ENCODE measurements at regions not wholly inside any gene's neighbourhood (a gene's known extent, or its start where the extent isn't known, plus 50 kb on each side); places are given as distances from the start of the nearest gene placed in this dataset.

DNA sequence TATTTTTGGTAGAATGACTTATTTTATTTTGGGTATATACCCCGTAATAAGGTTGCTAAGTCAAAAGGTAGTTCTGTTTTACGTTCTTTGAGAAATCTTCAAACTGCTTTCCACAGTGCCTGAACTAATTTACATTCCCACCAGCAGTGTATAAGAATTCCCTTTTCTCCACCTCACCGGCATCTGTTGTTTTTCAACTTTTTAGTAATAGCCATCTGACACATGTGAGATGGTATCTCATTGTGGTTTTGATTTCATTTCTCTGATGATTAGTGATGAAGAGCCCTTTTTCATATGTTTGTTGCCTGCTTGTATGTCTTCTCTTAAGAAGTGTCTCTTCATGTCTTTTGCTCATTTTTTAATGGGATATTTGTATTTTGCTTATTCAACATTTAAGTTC lies 215.2 kb upstream of the TFPI start:
- intact Hi-C loops (cut with micrococcal nuclease; ENCODE audit: unreplicated experiment), result no loop called here
- Histone ChIP-seq H3K9me3 (ENCODE audit: low read length) (no peaks in the 10 kb centered on the region), H3K4me1 (ENCODE audit: insufficient read depth, low read length, poor library complexity, severe bottlenecking) (no peaks in the 10 kb centered on the region), H3K36me3 (ENCODE audit: insufficient read depth, low read length) (no peaks in the 10 kb centered on the region), H3K9me2 (ENCODE audit: insufficient read depth, low read length) (no peaks in the 10 kb centered on the region), H4K20me1 (ENCODE audit: insufficient read depth, low read length) (no peaks in the 10 kb centered on the region), H3K79me2 (ENCODE audit: insufficient read depth, low read depth, low read length) (no peaks in the 10 kb centered on the region), H2AFZ (ENCODE audit: low read length) (no peak overlapping the region), H3K27ac (ENCODE audit: low read depth, low read length, poor library complexity, severe bottlenecking) (no peak overlapping the region), H3K4me3 (ENCODE audit: low read depth, low read length, poor library complexity, severe bottlenecking) (no peak overlapping the region), H3K4me2 (ENCODE audit: low read length) (no peak overlapping the region)
- DNase-seq (ENCODE audit: low spot score), result no peak
- TF ChIP-seq EZH2phosphoT487 (IDR thresholded peaks at IDR 0.05; ENCODE audit: borderline replicate concordance, low read depth, low read length), result no peak
- TF ChIP-seq, protein P1, sequence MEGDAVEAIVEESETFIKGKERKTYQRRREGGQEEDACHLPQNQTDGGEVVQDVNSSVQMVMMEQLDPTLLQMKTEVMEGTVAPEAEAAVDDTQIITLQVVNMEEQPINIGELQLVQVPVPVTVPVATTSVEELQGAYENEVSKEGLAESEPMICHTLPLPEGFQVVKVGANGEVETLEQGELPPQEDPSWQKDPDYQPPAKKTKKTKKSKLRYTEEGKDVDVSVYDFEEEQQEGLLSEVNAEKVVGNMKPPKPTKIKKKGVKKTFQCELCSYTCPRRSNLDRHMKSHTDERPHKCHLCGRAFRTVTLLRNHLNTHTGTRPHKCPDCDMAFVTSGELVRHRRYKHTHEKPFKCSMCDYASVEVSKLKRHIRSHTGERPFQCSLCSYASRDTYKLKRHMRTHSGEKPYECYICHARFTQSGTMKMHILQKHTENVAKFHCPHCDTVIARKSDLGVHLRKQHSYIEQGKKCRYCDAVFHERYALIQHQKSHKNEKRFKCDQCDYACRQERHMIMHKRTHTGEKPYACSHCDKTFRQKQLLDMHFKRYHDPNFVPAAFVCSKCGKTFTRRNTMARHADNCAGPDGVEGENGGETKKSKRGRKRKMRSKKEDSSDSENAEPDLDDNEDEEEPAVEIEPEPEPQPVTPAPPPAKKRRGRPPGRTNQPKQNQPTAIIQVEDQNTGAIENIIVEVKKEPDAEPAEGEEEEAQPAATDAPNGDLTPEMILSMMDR (conservative IDR thresholded peaks at IDR 0.05; ENCODE audit: low read length), result no peak
- POLR2A ChIA-PET, result no interaction called here
- no TSS peak for BruUV-seq (replicated peaks)
- CTCF ChIA-PET (ENCODE audit: unreplicated experiment), result no interaction called here

DNA sequence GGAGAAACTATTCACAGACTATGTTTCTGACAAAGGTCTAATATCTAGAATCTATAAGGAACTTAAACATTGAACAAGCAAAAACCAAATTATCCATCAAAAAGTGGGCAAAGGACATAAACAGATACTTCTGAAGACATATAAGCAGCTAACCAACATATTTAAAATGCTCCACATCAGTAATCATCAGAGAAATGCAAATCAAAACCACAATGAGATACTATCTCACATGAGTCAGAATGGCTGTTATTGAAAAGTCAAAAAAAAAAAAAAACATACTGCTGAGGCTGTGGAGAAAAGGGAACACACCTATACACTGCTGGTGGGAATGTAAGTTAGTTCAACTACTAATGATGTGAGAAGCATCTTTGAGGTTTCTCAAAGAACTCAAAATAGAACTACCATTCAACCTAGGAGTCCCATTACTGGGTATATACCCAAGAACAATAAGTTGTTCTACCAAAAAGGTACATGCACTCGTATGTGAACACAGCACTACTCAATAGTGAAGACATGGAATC lies 220.4 kb upstream of the TFPI start:
- H3K4me1 ChIP-seq (ENCODE audit: insufficient read depth, low read length, poor library complexity, severe bottlenecking), result no peaks in the 10 kb centered on the region
- no peaks in the 10 kb centered on the region for H3K79me2 ChIP-seq (ENCODE audit: insufficient read depth, low read depth, low read length)
- no peak overlapping the region for H3K27ac ChIP-seq (ENCODE audit: low read depth, low read length, poor library complexity, severe bottlenecking)
- no peak for DNase-seq (ENCODE audit: low spot score)
- TF ChIP-seq, protein P1 (conservative IDR thresholded peaks at IDR 0.05; ENCODE audit: low read length), result no peak
- no peak for TF ChIP-seq EZH2phosphoT487 (IDR thresholded peaks at IDR 0.05; ENCODE audit: borderline replicate concordance, low read depth, low read length)
- H2AFZ ChIP-seq (ENCODE audit: low read length), result no peak overlapping the region
- H4K20me1 ChIP-seq (ENCODE audit: insufficient read depth, low read length), result no peaks in the 10 kb centered on the region
- ChIA-PET CTCF (ENCODE audit: unreplicated experiment) (no interaction called here), POLR2A (no interaction called here)
- no peaks in the 10 kb centered on the region for H3K9me3 ChIP-seq (ENCODE audit: low read length)
- H3K9me2 ChIP-seq (ENCODE audit: insufficient read depth, low read length), result no peaks in the 10 kb centered on the region
- intact Hi-C loops (cut with micrococcal nuclease; ENCODE audit: unreplicated experiment), result no loop called here
- H3K4me3 ChIP-seq (ENCODE audit: low read depth, low read length, poor library complexity, severe bottlenecking), result no peak overlapping the region
- H3K36me3 ChIP-seq (ENCODE audit: insufficient read depth, low read length), result no peaks in the 10 kb centered on the region
- BruUV-seq (replicated peaks), result no TSS peak
- H3K4me2 ChIP-seq (ENCODE audit: low read length), result no peak overlapping the region

DNA sequence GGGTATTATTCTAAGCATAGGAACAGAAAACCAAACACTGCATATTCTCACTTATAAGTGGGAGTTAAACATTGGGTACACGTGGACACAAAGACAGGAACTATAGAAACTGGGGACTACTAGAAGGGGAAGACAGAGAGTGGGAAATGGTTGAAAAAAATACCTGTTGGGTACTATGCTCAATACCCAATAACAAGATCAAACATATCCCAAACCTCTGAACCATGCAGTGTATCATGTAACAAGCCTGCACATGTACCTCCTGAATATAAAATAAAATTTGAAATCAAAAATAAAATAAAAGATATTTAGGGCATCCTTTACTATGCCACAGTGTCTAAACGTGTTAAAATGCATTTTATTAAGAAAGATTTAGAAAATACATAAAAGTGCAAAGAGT lies 221.0 kb upstream of the TFPI start:
- H3K9me2 ChIP-seq (ENCODE audit: insufficient read depth, low read length), result no peaks in the 10 kb centered on the region
- intact Hi-C loops (cut with micrococcal nuclease; ENCODE audit: unreplicated experiment), result no loop called here
- H2AFZ ChIP-seq (ENCODE audit: low read length), result no peak overlapping the region
- DNase-seq (ENCODE audit: low spot score), result no peak
- H4K20me1 ChIP-seq (ENCODE audit: insufficient read depth, low read length), result no peaks in the 10 kb centered on the region
- TF ChIP-seq EZH2phosphoT487 (IDR thresholded peaks at IDR 0.05; ENCODE audit: borderline replicate concordance, low read depth, low read length), result no peak
- TF ChIP-seq, protein P1 (conservative IDR thresholded peaks at IDR 0.05; ENCODE audit: low read length), result no peak
- no TSS peak for BruUV-seq (replicated peaks)
- H3K36me3 ChIP-seq (ENCODE audit: insufficient read depth, low read length), result no peaks in the 10 kb centered on the region
- H3K4me2 ChIP-seq (ENCODE audit: low read length), result no peak overlapping the region
- CTCF ChIA-PET (ENCODE audit: unreplicated experiment), result no interaction called here
- H3K27ac ChIP-seq (ENCODE audit: low read depth, low read length, poor library complexity, severe bottlenecking), result no peak overlapping the region
- no peaks in the 10 kb centered on the region for H3K9me3 ChIP-seq (ENCODE audit: low read length)
- H3K4me1 ChIP-seq (ENCODE audit: insufficient read depth, low read length, poor library complexity, severe bottlenecking), result no peaks in the 10 kb centered on the region
- H3K4me3 ChIP-seq (ENCODE audit: low read depth, low read length, poor library complexity, severe bottlenecking), result no peak overlapping the region
- no peaks in the 10 kb centered on the region for H3K79me2 ChIP-seq (ENCODE audit: insufficient read depth, low read depth, low read length)
- POLR2A ChIA-PET, result no interaction called here

Data from OCI-LY7 (cell line).